ENCODE measurements at regions not wholly inside any gene's neighbourhood (a gene's known extent, or its start where the extent isn't known, plus 50 kb on each side); places are given as distances from the start of the nearest gene placed in this dataset.

GRCh38 chr13:111519041-111519440 is 198.6 kb downstream of the TEX29 start:
- no peak overlapping the region for H3K4me3 ChIP-seq (ENCODE audit: low read length, poor library complexity, severe bottlenecking)
- H3K27me3 ChIP-seq (ENCODE audit: insufficient read depth, low read length, poor library complexity, severe bottlenecking) = no peaks in the 10 kb centered on the region
- H3K9ac ChIP-seq (ENCODE audit: low read depth, low read length, poor library complexity, severe bottlenecking) = no peak overlapping the region
- H3K79me2 ChIP-seq (ENCODE audit: insufficient read depth, low read length) = no peaks in the 10 kb centered on the region
- TF ChIP-seq EZH2phosphoT487 (IDR thresholded peaks at IDR 0.05; ENCODE audit: borderline replicate concordance) (no peak), CTCF (conservative IDR thresholded peaks at IDR 0.05; ENCODE audit: low read length) (no peak)
- no peaks in the 10 kb centered on the region for H3K36me3 ChIP-seq (ENCODE audit: insufficient read depth, low read length)
- no peaks in the 10 kb centered on the region for H3F3A ChIP-seq (ENCODE audit: low read depth)
- no peak overlapping the region for H3K4me2 ChIP-seq (ENCODE audit: low read depth, low read length, poor library complexity, severe bottlenecking)
- H2AFZ ChIP-seq (ENCODE audit: low read length) = no peak overlapping the region
- no peaks in the 10 kb centered on the region for H3K4me1 ChIP-seq (ENCODE audit: insufficient read depth, low read length, poor library complexity, severe bottlenecking)
- no peaks in the 10 kb centered on the region for H3K9me3 ChIP-seq (ENCODE audit: insufficient read depth, low read depth, low read length)
- H4K20me1 ChIP-seq (ENCODE audit: insufficient read depth, low read length, poor library complexity, severe bottlenecking) = no peaks in the 10 kb centered on the region
- H3K9me2 ChIP-seq (replicated peaks; ENCODE audit: low read depth, low read length) = no peaks in the 10 kb centered on the region

- H3F3A ChIP-seq (ENCODE audit: low read depth) = no peaks in the 10 kb centered on the region
- no peaks in the 10 kb centered on the region for H4K20me1 ChIP-seq (ENCODE audit: insufficient read depth, low read length, poor library complexity, severe bottlenecking)
- no peaks in the 10 kb centered on the region for H3K9me2 ChIP-seq (replicated peaks; ENCODE audit: low read depth, low read length)
- H3K4me2 ChIP-seq (ENCODE audit: low read depth, low read length, poor library complexity, severe bottlenecking) = no peak overlapping the region
- H2AFZ ChIP-seq (ENCODE audit: low read length) = no peak overlapping the region
- H3K9ac ChIP-seq (ENCODE audit: low read depth, low read length, poor library complexity, severe bottlenecking) = no peak overlapping the region
- TF ChIP-seq EZH2phosphoT487 (IDR thresholded peaks at IDR 0.05; ENCODE audit: borderline replicate concordance) (no peak), CTCF (conservative IDR thresholded peaks at IDR 0.05; ENCODE audit: low read length) (no peak)
- no peaks in the 10 kb centered on the region for H3K36me3 ChIP-seq (ENCODE audit: insufficient read depth, low read length)
- H3K27me3 ChIP-seq (ENCODE audit: insufficient read depth, low read length, poor library complexity, severe bottlenecking) = no peaks in the 10 kb centered on the region
- H3K9me3 ChIP-seq (ENCODE audit: insufficient read depth, low read depth, low read length) = no peaks in the 10 kb centered on the region
- no peaks in the 10 kb centered on the region for H3K79me2 ChIP-seq (ENCODE audit: insufficient read depth, low read length)
- H3K4me3 ChIP-seq (ENCODE audit: low read length, poor library complexity, severe bottlenecking) = no peak overlapping the region
- H3K4me1 ChIP-seq (ENCODE audit: insufficient read depth, low read length, poor library complexity, severe bottlenecking) = no peaks in the 10 kb centered on the region
Observed at GRCh38 chr13:111519490-111520170, 199.2 kb downstream of the TEX29 start.

GRCh38 chr13:111521030-111521429 is 200.6 kb downstream of the TEX29 start:
- Histone ChIP-seq H3K4me3 (ENCODE audit: low read length, poor library complexity, severe bottlenecking) (no peak overlapping the region), H2AFZ (ENCODE audit: low read length) (no peak overlapping the region), H3K4me1 (ENCODE audit: insufficient read depth, low read length, poor library complexity, severe bottlenecking) (no peaks in the 10 kb centered on the region), H3F3A (ENCODE audit: low read depth) (no peaks in the 10 kb centered on the region), H3K9ac (ENCODE audit: low read depth, low read length, poor library complexity, severe bottlenecking) (no peak overlapping the region), H3K79me2 (ENCODE audit: insufficient read depth, low read length) (no peaks in the 10 kb centered on the region), H4K20me1 (ENCODE audit: insufficient read depth, low read length, poor library complexity, severe bottlenecking) (no peaks in the 10 kb centered on the region), H3K9me2 (replicated peaks; ENCODE audit: low read depth, low read length) (no peaks in the 10 kb centered on the region), H3K27me3 (ENCODE audit: insufficient read depth, low read length, poor library complexity, severe bottlenecking) (no peaks in the 10 kb centered on the region), H3K36me3 (ENCODE audit: insufficient read depth, low read length) (no peaks in the 10 kb centered on the region), H3K4me2 (ENCODE audit: low read depth, low read length, poor library complexity, severe bottlenecking) (no peak overlapping the region), H3K9me3 (ENCODE audit: insufficient read depth, low read depth, low read length) (no peaks in the 10 kb centered on the region)
- no peak for TF ChIP-seq EZH2phosphoT487 (IDR thresholded peaks at IDR 0.05; ENCODE audit: borderline replicate concordance)

GRCh38 chr13:111521691-111522229 is 201.3 kb downstream of the TEX29 start:
- H4K20me1 ChIP-seq (ENCODE audit: insufficient read depth, low read length, poor library complexity, severe bottlenecking) = no peaks in the 10 kb centered on the region
- no peaks in the 10 kb centered on the region for H3K36me3 ChIP-seq (ENCODE audit: insufficient read depth, low read length)
- no peak overlapping the region for H2AFZ ChIP-seq (ENCODE audit: low read length)
- no peaks in the 10 kb centered on the region for H3K27me3 ChIP-seq (ENCODE audit: insufficient read depth, low read length, poor library complexity, severe bottlenecking)
- no peaks in the 10 kb centered on the region for H3K79me2 ChIP-seq (ENCODE audit: insufficient read depth, low read length)
- H3K4me2 ChIP-seq (ENCODE audit: low read depth, low read length, poor library complexity, severe bottlenecking) = no peak overlapping the region
- no peak overlapping the region for H3K4me3 ChIP-seq (ENCODE audit: low read length, poor library complexity, severe bottlenecking)
- no peaks in the 10 kb centered on the region for H3K9me2 ChIP-seq (replicated peaks; ENCODE audit: low read depth, low read length)
- H3F3A ChIP-seq (ENCODE audit: low read depth) = no peaks in the 10 kb centered on the region
- TF ChIP-seq EZH2phosphoT487 (IDR thresholded peaks at IDR 0.05; ENCODE audit: borderline replicate concordance) = no peak
- TF ChIP-seq CTCF (conservative IDR thresholded peaks at IDR 0.05; ENCODE audit: low read length) = no peak
- H3K9ac ChIP-seq (ENCODE audit: low read depth, low read length, poor library complexity, severe bottlenecking) = no peak overlapping the region
- no peaks in the 10 kb centered on the region for H3K9me3 ChIP-seq (ENCODE audit: insufficient read depth, low read depth, low read length)
- no peaks in the 10 kb centered on the region for H3K4me1 ChIP-seq (ENCODE audit: insufficient read depth, low read length, poor library complexity, severe bottlenecking)

Measured in Loucy (cell line).